GDM1 (cell line): ENCODE measurements at regions not wholly inside any gene's neighbourhood (a gene's known extent, or its start where the extent isn't known, plus 50 kb on each side); places are given as distances from the start of the nearest gene placed in this dataset.

Experiments used
- DNase-seq: peaks from one replicate; lab custom pipeline; 2025; lab: John Stamatoyannopoulos, UW

GRCh38 chr12:91533366-91533765 is 350.7 kb upstream of the DCN start:
- DNase-seq = no peak

GRCh38 chr12:91529829-91530228 is 347.2 kb upstream of the DCN start:
- no peak for DNase-seq

GRCh38 chr12:91523831-91524230 is 341.2 kb upstream of the DCN start:
- no peak for DNase-seq

GRCh38 chr12:91516695-91517047 is 334.1 kb upstream of the DCN start:
- DNase-seq = no peak

- DNase-seq = no peak
Measured at GRCh38 chr12:91515944-91516694, 333.5 kb upstream of the DCN start.

- DNase-seq = no peak
Measured at GRCh38 chr12:91513313-91513712, 330.7 kb upstream of the DCN start.

GRCh38 chr12:91511795-91512420 is 329.3 kb upstream of the DCN start:
- no peak for DNase-seq

GRCh38 chr12:91507754-91508153 is 325.1 kb upstream of the DCN start:
- DNase-seq = no peak

GRCh38 chr12:91506452-91506851 is 323.8 kb upstream of the DCN start:
- no peak for DNase-seq

- no peak for DNase-seq
Measured at GRCh38 chr12:91505006-91505405, 322.4 kb upstream of the DCN start.

- no peak for DNase-seq
Measured at GRCh38 chr12:91502208-91502607, 319.6 kb upstream of the DCN start.

- DNase-seq = no peak
Measured at GRCh38 chr12:91496337-91496736, 313.7 kb upstream of the DCN start.

GRCh38 chr12:91493308-91493707 is 310.7 kb upstream of the DCN start:
- DNase-seq = no peak

GRCh38 chr12:91492648-91493047 is 310.0 kb upstream of the DCN start:
- DNase-seq = no peak

- DNase-seq = no peak
Measured at GRCh38 chr12:91490667-91491311, 308.2 kb upstream of the DCN start.

GRCh38 chr12:91483471-91483985 is 300.9 kb upstream of the DCN start:
- DNase-seq = no peak

- DNase-seq = no peak
Measured at GRCh38 chr12:91482231-91482630, 299.6 kb upstream of the DCN start.

- no peak for DNase-seq
Measured at GRCh38 chr12:91478500-91478899, 295.9 kb upstream of the DCN start.

- DNase-seq = no peak
Measured at GRCh38 chr12:91467686-91468085, 285.1 kb upstream of the DCN start.

GRCh38 chr12:91461061-91461460 is 278.4 kb upstream of the DCN start:
- DNase-seq = no peak

GRCh38 chr12:91460469-91460868 is 277.9 kb upstream of the DCN start:
- no peak for DNase-seq

GRCh38 chr12:91455321-91455720 is 272.7 kb upstream of the DCN start:
- DNase-seq = no peak

GRCh38 chr12:91454179-91454578 is 271.6 kb upstream of the DCN start:
- DNase-seq = no peak
